NOMO-1 (cell line): ENCODE measurements at regions not wholly inside any gene's neighbourhood (a gene's known extent, or its start where the extent isn't known, plus 50 kb on each side); places are given as distances from the start of the nearest gene placed in this dataset.

Source experiments
- DNase-seq, 2 experiments: peaks; one replicate each; lab custom pipeline; 2025; ENCODE audit not compliant: unreplicated experiment in 2 of 2; lab: John Stamatoyannopoulos, UW

DNA sequence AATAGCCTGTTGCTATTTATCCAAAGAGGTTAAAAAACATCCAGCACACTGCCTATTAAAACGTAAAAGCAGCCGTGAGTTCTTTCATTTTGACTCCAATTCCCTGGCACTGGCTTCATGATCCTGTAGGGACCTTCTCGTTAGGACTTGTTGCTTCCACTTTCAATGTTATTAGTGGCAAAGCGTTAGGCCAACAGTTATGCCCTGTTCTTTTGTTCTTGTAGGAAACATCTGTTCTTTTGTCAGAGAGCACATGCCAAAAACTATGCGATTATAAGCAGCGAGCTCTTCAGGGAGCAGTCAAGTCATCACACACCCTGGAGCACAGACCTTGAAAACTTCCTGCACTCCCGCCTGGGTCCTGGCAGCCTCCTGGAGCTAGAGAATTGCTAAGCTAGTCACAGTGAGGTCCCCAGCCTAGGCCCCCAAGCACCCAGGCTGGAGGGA lies 609.5 kb upstream of the ARID1B start:
- DNase-seq, result no peak

DNA sequence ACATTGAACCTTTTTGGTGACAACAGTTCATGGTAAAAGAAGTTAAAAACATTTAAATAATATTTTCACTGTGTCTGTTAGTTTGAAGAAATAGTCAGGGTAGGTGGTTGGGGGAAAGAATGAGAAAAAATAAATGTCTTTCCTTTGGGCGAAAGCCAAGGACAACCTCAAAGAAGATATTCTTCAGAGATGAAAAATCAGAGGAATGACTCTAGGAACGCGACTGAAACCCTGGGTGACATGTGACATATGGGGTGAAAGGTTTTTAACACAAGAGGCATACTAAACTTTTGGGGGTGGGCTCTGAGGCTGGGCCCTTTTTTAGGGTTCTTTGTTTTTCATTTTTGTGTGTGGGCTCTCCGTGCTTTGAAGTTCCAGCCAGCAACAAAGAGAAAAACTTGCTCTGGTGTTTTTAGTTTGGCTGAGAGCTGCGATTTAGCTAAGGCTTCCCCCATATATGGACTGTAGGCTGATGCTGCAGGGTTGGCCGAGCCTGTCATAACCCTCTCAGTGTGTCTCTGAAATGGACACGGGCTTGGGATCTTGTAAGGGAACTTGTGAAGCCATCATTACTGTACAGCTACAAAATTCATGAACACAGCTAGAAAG lies 610.1 kb upstream of the ARID1B start:
- DNase-seq, result no peak

DNA sequence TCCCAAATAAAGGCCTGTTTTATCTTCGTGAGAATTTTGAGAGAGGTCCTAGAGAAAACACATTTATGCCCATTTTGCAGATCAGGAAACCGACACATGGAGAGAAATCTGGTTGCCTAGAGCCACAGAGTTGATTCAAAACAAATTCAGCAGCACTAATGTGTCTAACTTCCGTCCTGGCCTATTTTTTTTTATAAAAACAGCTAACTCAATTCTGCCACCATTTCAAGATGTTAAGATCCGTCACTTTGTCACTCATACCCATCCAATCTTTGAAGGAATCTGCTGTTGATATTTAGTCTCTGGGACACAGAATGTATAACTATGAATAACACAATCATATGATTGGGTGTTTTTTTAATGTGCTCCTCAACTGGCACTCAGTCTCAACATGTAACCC lies 611.1 kb upstream of the ARID1B start:
- DNase-seq, result no peak

DNA sequence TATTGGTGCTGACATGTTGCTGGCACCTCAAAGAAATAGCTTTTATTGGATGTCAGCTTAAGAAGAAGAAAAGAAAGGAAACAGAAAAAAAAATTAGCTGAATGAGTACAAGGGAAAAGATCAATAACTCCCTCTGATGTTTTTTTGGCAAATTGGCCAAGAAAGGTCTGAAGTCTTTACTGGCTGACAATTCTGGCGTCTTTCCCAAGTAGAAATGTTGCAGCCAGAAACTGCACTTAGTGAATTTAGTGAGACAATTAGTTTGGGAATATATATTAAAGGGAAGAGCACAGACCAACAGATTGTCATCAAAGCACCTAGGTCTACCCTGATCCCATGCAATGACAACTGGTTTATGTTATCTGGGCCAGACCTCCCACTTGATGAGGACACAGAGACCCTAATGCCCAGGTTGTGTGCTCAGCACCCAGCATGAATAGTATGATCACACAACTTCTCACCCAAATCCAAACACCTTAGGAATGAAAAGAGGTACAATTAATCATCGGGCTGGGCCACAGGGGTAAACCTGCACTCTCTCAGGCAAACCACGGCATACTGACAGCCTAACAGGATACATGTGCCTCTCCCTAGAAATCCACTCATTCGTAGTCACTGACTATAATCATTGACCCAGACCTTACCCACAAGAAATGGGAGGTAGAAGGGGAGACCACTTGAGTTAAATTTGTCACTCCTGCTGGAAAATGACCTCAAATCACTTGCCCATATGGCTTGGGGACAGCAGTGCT lies 612.3 kb upstream of the ARID1B start:
- DNase-seq, result no peak

DNA sequence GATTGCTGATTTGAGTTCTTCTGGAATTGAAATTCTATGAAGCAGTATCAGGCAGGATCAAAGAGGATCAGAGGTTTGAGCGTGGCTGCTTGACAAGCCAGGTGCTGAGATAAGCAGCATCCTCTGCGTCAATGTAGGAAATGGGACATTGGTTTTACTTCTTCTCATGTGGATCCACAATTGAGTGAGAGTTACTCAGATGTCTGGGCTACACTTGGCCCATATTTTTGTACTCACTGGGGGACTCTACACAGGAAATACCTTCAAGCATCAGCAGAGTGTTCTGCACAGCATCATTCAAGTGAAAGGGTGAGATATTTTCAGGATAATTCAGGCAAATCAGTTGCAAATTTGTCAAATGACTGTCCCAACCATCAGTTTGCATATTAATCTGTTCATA lies 613.9 kb upstream of the ARID1B start:
- no peak for DNase-seq

DNA sequence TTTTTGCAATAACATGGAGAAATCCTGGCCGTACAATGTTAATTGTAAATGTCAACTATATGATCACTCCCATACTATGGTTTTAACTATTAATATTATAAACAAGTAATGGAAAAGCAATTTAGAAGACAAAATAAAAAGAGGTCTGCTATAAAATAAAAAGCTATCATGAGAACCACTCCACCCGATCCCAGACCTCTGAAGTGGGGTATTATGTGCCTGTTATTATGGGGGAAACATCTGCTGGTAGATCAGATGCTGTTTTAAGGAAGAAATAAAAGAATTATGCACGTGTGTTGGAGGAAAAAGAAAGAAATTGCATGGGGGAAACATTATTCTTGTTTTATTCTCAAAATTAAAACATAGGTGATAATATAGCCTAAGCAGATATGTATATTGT lies 615.7 kb upstream of the ARID1B start:
- no peak for DNase-seq

DNA sequence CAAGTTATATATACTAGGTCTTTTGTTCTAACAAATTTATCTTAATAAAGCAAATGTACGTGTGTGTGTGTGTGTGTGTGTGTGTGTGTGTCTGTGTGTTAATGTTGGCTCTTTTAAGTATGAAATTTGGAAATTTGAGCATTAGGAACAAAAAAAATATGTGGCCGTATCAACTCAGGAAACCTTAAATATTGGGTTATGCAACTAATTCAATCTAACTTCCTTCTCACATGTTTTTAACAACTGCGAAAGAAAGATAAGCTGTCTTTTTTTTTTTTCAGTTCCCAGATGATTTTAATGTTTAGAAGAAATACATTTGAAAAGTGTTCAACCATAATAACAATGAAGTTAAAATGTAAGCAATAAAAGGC lies 616.4 kb upstream of the ARID1B start:
- DNase-seq, result no peak

DNA sequence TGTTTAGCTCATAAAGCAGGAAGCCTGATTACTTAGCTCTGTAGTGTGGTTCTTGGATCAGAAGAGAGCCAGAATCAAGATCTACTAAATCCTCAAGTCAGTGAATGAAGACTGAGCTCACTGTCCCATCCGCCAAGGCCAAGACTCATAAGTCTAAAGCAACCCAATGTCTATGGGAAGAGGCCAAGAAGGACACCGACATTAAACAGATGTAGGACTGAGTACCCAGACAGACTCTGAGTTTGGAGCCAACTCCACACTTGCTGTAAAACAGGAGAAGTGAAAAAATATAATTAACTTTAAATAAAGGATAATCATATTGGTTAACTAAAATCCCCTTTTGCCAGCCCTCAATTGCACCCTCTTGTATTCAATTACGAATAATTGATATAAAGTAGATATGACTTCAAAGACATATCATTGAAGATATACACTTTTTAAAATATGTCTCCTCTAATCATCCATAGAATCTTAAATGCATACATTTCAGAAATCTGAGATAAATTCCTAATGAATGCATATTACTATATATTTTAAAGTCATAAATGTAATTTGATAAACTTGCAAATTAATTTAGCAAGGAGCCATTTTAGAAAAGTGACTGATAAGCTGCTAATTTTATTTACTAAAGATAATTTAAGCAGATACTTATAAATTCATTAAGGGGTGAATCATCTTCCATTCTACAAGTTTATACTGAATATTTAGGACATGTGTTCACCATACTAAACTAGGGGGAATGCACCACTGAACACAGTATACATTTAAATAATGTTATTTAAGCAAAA lies 617.0 kb upstream of the ARID1B start:
- no peak for DNase-seq

DNA sequence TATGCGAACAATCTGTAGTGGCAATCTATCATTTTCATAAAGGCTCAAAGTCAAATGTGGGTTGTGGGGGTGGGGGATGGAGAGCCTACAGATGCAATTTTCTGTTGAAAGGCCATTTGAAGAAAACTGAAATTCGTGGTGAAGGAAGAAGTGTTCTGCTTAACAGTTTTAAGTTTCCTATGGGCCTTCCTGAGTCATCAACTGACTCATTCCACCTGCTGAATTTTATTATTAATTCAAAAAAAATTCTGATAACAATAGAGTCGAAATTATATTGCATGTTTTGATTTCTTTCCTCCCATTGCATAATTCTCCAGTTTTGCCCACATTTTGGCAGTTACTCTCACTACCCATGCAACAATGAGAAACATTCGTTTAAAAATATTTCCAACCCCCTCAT lies 622.3 kb upstream of the ARID1B start:
- DNase-seq, result no peak

DNA sequence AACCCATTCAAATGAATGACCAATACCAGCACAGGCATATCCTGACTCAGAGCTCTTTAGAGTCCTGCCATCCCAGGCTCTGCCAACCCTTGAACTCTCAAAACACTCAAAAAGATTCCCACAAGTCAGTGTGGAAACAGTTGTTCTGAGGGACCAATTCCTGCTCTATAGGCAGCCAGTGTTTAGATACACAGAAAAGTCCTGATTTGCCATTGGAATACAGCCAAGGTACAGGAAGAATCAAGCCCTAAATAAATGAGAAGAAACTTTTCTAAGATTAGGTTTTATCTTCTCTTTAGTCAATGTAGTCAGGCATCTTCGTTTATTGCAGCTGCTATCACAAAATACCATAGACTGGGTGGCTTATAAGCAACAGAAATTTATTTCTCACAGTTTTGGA lies 626.8 kb upstream of the ARID1B start:
- no peak for DNase-seq

DNA sequence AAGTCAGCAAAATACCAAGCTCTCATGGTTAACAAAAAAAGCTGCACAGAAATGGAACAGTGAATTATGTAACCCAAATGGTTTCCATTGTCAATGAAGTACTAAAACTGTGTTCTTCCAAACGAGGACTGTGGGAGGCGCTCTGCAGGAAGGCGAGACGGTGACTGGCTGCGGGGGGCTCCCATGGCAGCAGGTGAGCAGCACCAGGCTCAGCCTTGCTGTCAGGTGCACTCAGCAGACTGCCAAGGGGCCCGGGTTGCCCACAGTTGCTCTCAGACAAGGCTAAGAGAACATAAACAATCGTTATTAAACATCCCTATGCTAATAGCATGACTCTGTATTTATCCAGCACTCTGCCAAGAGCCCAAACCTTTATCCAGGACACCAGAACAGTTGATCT lies 630.3 kb upstream of the ARID1B start:
- no peak for DNase-seq

DNA sequence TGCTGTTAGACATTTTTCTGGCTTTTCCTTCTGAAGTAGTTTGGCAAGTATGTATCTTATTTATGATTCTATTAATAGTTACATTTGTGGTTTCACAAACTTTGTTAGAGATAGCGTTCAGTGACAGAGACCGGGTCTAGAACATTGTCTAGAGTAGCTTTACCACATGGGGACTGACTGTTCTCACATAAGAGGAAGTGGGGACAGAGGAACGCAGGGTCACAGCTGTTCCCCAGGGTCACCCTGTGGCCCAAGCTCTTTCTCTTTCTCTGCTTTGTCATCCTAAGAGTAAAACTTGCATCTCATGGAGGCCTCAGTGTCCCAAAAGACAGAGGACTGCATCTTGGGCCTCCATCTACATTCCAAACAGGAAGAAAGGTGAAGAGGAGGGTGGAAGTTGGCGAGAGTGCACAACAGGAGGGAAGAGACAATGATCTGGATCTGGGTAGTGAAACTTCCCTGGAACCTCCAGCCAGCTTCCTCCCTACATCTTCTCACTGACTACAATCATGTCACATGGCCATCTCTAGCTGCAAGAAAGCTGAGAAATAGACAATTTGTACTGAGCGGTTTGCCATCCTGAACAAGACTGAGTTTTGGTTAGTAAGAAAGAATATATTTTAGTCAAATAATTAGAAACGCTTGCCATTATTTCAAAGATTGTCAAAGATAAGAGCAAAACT lies 645.8 kb upstream of the ARID1B start:
- no peak for DNase-seq

DNA sequence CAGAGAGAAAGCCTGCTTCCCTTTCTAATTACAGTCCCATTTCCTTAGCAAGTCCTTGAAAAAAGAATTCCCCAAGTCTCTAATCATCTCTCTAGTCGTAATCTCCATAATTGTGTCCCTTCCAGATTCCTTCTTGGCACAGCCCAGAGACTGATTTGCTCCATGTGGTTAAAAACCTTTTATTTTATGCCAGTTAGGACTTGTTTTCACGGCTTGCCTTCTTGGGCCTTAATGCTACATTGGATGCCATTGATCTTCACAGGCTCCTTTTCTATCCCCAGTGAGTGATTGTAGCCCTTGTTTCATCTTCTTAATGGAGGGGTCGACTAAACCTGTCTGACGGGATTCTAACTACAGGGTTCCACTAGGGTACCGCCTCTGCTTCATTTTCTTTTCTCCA lies 650.6 kb upstream of the ARID1B start:
- no peak for DNase-seq

DNA sequence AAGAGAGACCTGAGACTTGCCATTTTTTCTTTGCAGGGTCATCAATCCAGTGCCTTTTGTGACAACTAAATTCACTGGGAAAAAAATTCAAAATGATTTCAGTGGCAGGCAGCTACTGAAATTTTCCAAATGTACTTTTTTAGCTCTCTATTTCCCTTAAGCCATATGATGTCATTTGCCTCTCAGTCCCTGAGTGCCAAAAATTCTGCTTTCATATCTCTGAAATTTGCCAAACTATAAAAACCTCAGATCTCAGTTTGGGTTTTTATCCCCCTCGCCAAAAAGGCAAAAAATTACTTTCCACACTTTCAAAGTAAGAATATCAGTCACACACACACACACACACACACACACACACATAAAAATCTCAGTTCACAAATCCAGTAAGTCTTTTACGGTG lies 651.3 kb upstream of the ARID1B start:
- DNase-seq, result no peak

DNA sequence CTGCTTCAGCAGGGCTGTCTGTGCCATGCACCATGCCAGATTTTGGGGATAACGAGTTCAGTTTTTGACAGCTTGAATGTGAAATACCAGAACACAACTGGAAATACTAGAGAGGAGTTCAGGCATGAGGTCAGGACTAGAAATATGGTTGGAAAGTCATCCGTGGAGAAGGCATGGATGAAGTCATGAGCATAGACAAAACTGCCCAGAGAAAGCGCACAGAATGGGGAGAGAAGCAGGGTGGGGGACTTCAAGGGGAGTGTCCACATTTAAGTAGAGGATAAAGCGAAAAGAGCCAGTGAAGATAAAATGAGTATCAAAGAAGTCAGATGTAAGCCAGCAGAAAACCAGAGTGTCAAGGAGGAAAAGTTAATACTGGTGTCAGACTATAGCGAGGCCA lies 653.4 kb upstream of the ARID1B start:
- no peak for DNase-seq

DNA sequence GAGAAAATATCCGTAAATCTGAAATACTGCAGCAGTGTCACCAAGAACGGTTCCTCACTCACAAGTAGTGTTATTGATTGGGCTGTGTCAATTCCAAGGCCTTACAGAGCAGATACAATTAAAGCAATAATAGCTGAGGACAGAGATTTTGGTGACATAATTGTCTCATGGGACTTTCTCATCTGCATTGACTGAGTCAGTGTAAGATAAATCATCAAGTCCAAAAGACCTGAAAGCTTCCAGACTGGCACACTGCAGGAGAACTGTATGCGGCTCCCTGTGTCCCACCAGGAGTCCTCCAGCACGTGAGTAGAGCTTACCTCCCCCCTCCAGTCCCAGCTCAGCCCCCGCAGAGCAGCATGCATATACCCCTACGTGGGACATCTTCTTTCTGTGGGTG lies 655.2 kb upstream of the ARID1B start:
- no peak for DNase-seq

DNA sequence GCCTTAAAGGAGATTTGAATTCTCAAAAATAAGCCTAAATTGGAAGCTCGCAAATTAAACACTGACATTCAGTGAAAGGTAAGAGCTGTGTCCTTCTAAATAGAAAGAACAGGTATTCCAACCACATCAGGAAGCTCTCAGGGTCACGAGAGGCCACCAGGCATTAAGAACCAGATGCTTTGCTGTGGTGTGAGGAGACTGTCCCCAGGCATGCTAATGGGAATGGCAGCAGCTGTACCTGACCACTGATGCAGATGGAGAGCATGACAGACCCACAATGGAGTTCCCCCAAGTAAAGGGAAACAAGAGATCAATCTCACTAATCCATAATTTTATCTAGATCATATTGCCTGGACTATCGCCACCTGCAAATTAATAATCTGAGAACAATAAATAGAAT lies 658.9 kb upstream of the NOX3 start:
- DNase-seq, result no peak

DNA sequence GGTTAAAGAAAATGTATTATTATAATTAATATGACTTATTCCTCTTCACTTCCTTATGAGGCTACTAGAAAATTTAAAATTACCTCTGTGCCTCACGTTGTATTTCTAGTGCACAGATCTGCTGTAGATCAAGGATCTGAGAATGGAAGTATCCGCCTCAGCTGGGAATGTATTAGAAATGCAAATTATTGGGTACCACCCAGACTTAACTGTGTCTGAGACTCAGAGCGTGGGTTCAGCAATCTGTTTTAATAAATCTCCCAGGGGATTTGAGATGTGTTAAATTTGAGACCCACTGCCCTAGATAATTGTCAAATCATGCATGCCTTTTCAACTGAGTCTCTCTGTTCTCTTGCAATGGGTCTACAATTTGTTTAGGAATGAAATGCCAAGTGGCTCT lies 658.0 kb upstream of the NOX3 start:
- no peak for DNase-seq

DNA sequence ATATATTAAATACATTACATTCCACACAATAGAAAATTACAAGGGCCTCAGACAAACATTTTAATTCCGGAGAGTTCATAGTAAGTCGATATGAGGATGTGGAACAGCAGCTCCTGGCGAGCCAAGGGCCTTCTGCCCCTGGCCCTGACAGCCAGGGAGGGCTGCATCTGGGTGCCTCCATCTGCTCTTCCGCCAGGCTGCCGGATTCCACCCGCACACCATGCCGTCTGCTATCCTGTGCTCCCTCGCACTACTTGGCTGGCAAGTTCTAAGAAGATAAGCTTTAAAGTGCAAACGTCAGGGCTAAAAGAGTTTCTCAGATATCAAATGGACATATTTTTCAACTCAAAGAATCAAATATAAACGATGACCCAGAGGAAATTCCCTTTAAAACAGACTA lies 656.3 kb upstream of the NOX3 start:
- DNase-seq, result no peak

DNA sequence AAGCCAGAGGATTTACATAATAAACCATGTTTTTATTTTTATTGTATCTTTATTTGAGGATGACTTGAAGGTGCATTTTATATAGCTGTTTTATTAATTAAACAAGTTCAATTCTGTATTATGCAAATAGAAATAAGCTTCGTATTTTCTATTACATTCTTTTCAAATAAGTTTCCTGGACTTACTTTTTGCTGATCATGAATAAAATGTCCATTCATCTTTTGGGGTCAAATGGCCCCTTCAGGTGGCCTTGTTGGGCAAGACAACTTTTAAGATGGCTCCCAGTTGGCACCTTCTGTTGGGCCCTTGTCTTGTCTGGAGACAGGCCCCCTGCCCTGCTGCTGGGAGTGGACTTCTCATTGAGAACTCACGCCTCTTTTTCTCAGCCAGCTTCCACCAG lies 654.6 kb upstream of the NOX3 start:
- no peak for DNase-seq

DNA sequence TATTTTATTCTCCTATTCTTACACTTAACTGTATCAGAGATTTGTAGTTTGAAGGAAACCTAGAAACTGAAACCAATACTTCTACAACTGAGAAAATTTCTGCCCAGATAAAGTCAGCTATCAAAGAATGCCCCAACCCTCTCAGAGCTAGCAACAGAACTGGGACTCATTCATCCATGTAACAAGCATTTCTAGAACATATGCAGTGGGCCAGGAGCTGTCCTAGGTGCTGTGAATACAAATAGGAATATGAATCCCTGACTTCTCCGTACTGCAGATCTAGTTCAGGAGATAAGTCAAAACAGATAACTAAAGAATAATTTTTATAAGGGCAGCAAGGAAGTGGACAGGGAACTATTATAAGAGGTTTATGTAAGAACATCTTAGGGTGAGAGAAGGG lies 654.1 kb upstream of the NOX3 start:
- no peak for DNase-seq
